HFFc6 (cell line): ENCODE measurements at regions not wholly inside any gene's neighbourhood (a gene's known extent, or its start where the extent isn't known, plus 50 kb on each side); places are given as distances from the start of the nearest gene placed in this dataset.

Source experiments
- DNase-seq: peaks from one replicate; pipeline ENCODE4 v3.0.0-alpha.2; 2018
- H3K27ac Mint-ChIP-seq: 2 replicates; pipeline ENCODE4 v1.8.0; 2020; ENCODE audit warnings: mild to moderate bottlenecking, mixed read lengths
- H3K27me3 Mint-ChIP-seq: 2 replicates; pipeline ENCODE4 v1.8.0; 2021; ENCODE audit warnings: mild to moderate bottlenecking, moderate library complexity, mixed read lengths; ENCODE audit not compliant: insufficient read depth
- H3K36me3 Mint-ChIP-seq: 2 replicates; pipeline ENCODE4 v1.8.0; 2021; ENCODE audit warnings: low read depth, mixed read lengths
- H3K4me1 Mint-ChIP-seq: 2 replicates; pipeline ENCODE4 v1.8.0; 2020; ENCODE audit warnings: low read depth, mixed read lengths
- H3K4me3 Mint-ChIP-seq: 2 replicates; pipeline ENCODE4 v1.8.0; 2020; ENCODE audit warnings: mild to moderate bottlenecking, moderate library complexity, mixed read lengths
- H3K9me3 Mint-ChIP-seq: 2 replicates; pipeline ENCODE4 v1.8.0; 2020; ENCODE audit warnings: mild to moderate bottlenecking, mixed read lengths
- TF ChIP-seq, protein P1 (sequence below): fragments of 200-600 bp; sonication (generic); IDR thresholded peaks from 2 replicates; pipeline ENCODE4 v1.5.0; 2021; ENCODE audit warnings: antibody characterized with exemption, mild to moderate bottlenecking

DNA sequence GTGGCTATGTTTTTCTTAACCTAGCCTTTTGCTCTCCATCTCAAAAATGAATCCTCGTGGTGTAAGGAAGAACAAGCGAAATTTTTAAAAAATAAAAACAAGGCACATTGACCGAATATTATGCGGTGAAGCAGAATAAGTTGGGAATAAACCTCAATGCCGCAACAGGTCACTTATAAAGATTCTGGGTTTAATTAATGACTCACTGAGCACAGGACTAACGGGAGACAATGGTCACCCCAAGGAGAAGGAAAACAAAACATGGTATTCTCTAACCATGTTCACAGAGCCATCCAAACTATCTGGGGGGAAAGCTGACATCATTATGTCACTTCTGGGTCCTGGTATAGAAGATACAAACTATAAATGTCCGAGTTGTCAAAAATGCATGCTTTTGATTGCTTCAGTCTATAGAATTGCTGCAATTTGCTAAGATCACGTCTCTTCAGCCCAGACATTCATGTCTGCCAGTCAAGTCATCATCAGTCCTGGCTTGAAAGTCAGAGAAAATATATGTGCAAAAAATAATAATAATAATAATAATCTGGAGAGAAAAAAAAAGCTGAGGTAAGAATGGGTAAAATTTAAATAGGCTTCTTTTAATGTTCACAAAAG, 280.6 kb downstream of the NR2F1-AS1 start:
- TF ChIP-seq, protein P1, sequence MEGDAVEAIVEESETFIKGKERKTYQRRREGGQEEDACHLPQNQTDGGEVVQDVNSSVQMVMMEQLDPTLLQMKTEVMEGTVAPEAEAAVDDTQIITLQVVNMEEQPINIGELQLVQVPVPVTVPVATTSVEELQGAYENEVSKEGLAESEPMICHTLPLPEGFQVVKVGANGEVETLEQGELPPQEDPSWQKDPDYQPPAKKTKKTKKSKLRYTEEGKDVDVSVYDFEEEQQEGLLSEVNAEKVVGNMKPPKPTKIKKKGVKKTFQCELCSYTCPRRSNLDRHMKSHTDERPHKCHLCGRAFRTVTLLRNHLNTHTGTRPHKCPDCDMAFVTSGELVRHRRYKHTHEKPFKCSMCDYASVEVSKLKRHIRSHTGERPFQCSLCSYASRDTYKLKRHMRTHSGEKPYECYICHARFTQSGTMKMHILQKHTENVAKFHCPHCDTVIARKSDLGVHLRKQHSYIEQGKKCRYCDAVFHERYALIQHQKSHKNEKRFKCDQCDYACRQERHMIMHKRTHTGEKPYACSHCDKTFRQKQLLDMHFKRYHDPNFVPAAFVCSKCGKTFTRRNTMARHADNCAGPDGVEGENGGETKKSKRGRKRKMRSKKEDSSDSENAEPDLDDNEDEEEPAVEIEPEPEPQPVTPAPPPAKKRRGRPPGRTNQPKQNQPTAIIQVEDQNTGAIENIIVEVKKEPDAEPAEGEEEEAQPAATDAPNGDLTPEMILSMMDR, result no peak
- H3K27me3 Mint-ChIP-seq, result no peaks in the 10 kb centered on the region
- H3K36me3 Mint-ChIP-seq, result no peaks in the 10 kb centered on the region
- H3K27ac Mint-ChIP-seq, result no peak overlapping the region
- no peak overlapping the region for H3K4me3 Mint-ChIP-seq
- no peak for DNase-seq
- H3K9me3 Mint-ChIP-seq, result no peaks in the 10 kb centered on the region
- peaks cover 17% of the 10 kb centered on the region for H3K4me1 Mint-ChIP-seq

DNA sequence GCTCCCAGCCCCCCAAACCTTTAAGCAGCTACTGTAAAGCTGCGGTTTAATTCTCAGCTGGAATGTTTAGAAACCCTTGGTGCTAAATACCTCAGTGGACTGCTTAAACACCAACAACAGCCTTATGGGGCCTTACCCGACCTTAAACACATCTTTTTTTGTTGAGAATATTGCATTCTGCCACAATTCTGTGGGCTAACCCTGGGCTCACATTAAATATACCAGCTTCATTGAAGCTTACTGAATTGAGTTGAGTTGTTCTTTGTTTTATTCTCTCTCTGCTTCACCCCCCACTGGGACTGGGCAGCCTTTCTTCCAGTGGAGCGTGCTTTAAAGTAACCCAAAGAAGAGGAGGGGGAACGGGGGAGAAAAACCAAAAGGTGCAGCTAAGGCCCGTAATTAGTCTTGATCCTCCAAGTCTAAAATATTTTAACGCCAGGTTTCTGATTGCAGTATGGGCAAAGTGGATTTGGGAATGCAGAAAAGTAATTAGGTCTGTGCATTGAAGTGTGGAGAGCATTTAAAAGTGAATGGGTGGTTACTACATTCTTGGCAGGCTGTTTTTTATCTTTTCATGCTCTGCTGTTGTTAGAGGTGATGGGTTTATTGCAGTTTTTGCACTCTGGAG, 281.2 kb downstream of the NR2F1-AS1 start:
- Mint-ChIP-seq H3K27me3 (no peaks in the 10 kb centered on the region), H3K4me1 (peaks cover 23% of the 10 kb centered on the region), H3K4me3 (no peak overlapping the region), H3K9me3 (no peaks in the 10 kb centered on the region), H3K36me3 (no peaks in the 10 kb centered on the region), H3K27ac (no peak overlapping the region)
- TF ChIP-seq, protein P1, result no peak
- no peak for DNase-seq

DNA sequence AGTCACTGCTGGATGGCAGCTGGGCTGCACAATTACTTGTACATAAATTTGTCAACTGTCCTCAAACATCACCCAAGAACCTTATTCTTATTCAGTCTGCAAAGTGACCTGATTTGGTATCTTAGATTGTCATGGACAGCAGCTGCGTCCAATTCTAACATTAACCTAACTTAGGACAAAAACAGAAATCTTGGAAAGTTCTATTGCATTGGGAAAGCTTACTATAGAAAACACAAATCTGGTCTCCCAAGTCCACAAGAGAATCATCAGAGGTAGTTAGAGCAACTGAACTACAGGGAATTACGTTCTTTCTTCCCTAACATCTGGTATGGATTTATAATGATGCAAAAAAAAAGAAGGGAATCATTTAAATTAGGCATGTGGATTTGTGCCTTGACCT, 283.9 kb downstream of the NR2F1-AS1 start:
- Mint-ChIP-seq H3K27me3 (no peaks in the 10 kb centered on the region), H3K27ac (no peak overlapping the region), H3K36me3 (no peaks in the 10 kb centered on the region), H3K4me3 (no peak overlapping the region), H3K4me1 (peaks cover 37% of the 10 kb centered on the region), H3K9me3 (no peaks in the 10 kb centered on the region)
- DNase-seq, result no peak
- TF ChIP-seq, protein P1, result no peak

DNA sequence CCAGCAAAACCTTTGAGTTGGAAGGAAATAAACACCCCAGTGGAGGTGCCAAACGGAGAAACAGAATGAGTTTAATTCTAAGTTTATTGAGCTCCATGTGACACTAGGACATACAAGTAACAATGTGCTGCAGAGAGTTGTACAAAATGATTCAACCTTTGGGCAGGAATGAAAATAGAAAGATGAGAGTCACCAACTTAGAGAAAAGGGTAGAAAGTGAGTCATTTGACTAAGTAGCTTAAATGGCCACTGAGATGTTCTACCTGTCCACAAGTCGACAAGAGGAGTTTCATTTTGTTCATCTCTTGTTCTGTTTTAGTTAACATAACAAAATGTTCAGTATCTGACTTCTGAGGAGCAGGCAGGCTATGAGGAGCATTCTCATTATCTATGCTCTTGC, 284.7 kb downstream of the NR2F1-AS1 start:
- TF ChIP-seq, protein P1, result no peak
- H3K4me1 Mint-ChIP-seq, result peaks cover 35% of the 10 kb centered on the region
- peak; percentile 15 for DNase-seq
- no peaks in the 10 kb centered on the region for H3K9me3 Mint-ChIP-seq
- no peaks in the 10 kb centered on the region for H3K36me3 Mint-ChIP-seq
- H3K27me3 Mint-ChIP-seq, result no peaks in the 10 kb centered on the region; the same call in 1 of the 2 replicates
- H3K4me3 Mint-ChIP-seq, result no peak overlapping the region
- H3K27ac Mint-ChIP-seq, result no peak overlapping the region

DNA sequence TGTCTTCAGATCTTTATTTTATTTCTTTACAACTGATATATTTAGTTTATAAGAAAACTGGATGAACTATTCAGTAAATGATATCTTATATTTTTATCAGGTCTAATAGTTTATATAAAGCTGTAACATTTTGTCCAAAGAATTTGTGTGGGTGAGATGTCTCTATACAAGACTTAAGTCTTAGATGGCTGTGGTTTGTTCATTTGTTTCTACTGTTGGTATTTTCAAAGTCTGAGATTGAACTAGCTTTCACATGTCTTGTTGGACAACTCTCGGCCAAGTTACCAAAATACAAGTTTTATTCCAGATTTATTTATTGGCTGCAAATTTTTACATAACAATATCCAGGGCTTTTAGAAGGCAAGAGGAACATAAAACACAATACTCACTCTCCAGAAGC, 286.0 kb downstream of the NR2F1-AS1 start:
- no peak overlapping the region for H3K27ac Mint-ChIP-seq
- H3K4me3 Mint-ChIP-seq, result no peak overlapping the region
- TF ChIP-seq, protein P1, result no peak
- peaks cover 33% of the 10 kb centered on the region for H3K4me1 Mint-ChIP-seq
- no peaks in the 10 kb centered on the region for H3K9me3 Mint-ChIP-seq
- no peak for DNase-seq
- no peaks in the 10 kb centered on the region; the same call in 1 of the 2 replicates for H3K27me3 Mint-ChIP-seq
- H3K36me3 Mint-ChIP-seq, result no peaks in the 10 kb centered on the region
